Trophoblast cell (in vitro differentiated cells and primary cell): ENCODE measurements at regions not wholly inside any gene's neighbourhood (a gene's known extent, or its start where the extent isn't known, plus 50 kb on each side); places are given as distances from the start of the nearest gene placed in this dataset.
A peak's percentile ranks its signal among the peaks of the same experiment; 100 is the strongest.

Experiments
- DNase-seq, 2 donors: peaks; one replicate each; pipeline ENCODE4 v3.0.0-alpha.2; 2016
- H2AFZ ChIP-seq: 2 replicates; pipeline ENCODE4 v1.6.1; 2013; ENCODE audit warnings: low read length, moderate library complexity, mild to moderate bottlenecking; ENCODE audit not compliant: insufficient read depth, poor library complexity
- H2AK5ac ChIP-seq: 2 replicates; pipeline ENCODE4 v1.6.1; 2013; ENCODE audit warnings: mild to moderate bottlenecking, low read length
- H2BK120ac ChIP-seq: 2 replicates; pipeline ENCODE4 v1.6.1; 2013; ENCODE audit warnings: low read length, mild to moderate bottlenecking, moderate library complexity; ENCODE audit not compliant: insufficient read depth, poor library complexity
- H2BK12ac ChIP-seq: 2 replicates; pipeline ENCODE4 v1.6.1; 2013; ENCODE audit warnings: mild to moderate bottlenecking, low read length, moderate library complexity
- H2BK5ac ChIP-seq: 2 replicates; pipeline ENCODE4 v1.6.1; 2013; ENCODE audit warnings: low read length, low read depth, moderate library complexity, mild to moderate bottlenecking; ENCODE audit not compliant: poor library complexity
- H3K14ac ChIP-seq: 2 replicates; pipeline ENCODE4 v1.6.1; 2013; ENCODE audit warnings: mild to moderate bottlenecking, low read length
- H3K18ac ChIP-seq: 2 replicates; pipeline ENCODE4 v1.6.1; 2013; ENCODE audit warnings: mild to moderate bottlenecking, low read length
- H3K23ac ChIP-seq: 2 replicates; pipeline ENCODE4 v1.6.1; 2013; ENCODE audit warnings: low read length
- H3K27ac ChIP-seq: 2 replicates; pipeline ENCODE4 v1.5.1; 2013; ENCODE audit warnings: low read depth, mild to moderate bottlenecking, inconsistent platforms, low read length, moderate library complexity
- H3K27me3 ChIP-seq: 2 replicates; pipeline ENCODE4 v1.6.1; 2013; ENCODE audit warnings: inconsistent platforms, mild to moderate bottlenecking, low read length, moderate library complexity; ENCODE audit not compliant: insufficient read depth
- H3K36me3 ChIP-seq, 2 experiments: 1 replicate in 1 of 2; 2 replicates in 1 of 2; pipeline ENCODE4 v1.6.1; 2013; ENCODE audit warnings: low read length in 2 of 2, mild to moderate bottlenecking in 2 of 2, moderate library complexity in 1 of 2; ENCODE audit not compliant: insufficient read depth in 2 of 2, control insufficient read depth in 1 of 2
- H3K4ac ChIP-seq: 2 replicates; pipeline ENCODE4 v1.6.1; 2013; ENCODE audit warnings: low read depth, mild to moderate bottlenecking, low read length, moderate library complexity
- H3K4me1 ChIP-seq, 2 experiments: 1 replicate in 1 of 2; 2 replicates in 1 of 2; pipeline ENCODE4 v1.6.1; 2013; ENCODE audit warnings: low read length in 2 of 2, mild to moderate bottlenecking in 2 of 2, moderate library complexity in 1 of 2; ENCODE audit not compliant: insufficient read depth in 2 of 2, control insufficient read depth in 1 of 2
- H3K4me2 ChIP-seq: 2 replicates; pipeline ENCODE4 v1.6.1; 2013; ENCODE audit warnings: inconsistent platforms, mild to moderate bottlenecking, low read length, moderate library complexity
- H3K4me3 ChIP-seq: 2 replicates; pipeline ENCODE4 v1.5.1; 2013; ENCODE audit warnings: mild to moderate bottlenecking, low read depth, low read length, inconsistent platforms
- H3K79me1 ChIP-seq: one replicate; pipeline ENCODE4 v1.6.1; 2013; ENCODE audit warnings: low read length
- H3K79me2 ChIP-seq: 2 replicates; pipeline ENCODE4 v1.6.1; 2013; ENCODE audit warnings: low read length, mild to moderate bottlenecking; ENCODE audit not compliant: control insufficient read depth, insufficient read depth, poor library complexity
- H3K9ac ChIP-seq: 2 replicates; pipeline ENCODE4 v1.6.1; 2013; ENCODE audit warnings: mild to moderate bottlenecking, low read length
- H3K9me3 ChIP-seq: 2 replicates; pipeline ENCODE4 v1.6.1; 2013; ENCODE audit warnings: low read depth, mild to moderate bottlenecking, control low read depth, inconsistent platforms, low read length; ENCODE audit not compliant: insufficient read depth
- H4K12ac ChIP-seq: 2 replicates; pipeline ENCODE4 v1.6.1; 2013; ENCODE audit warnings: low read depth, mild to moderate bottlenecking, low read length, moderate library complexity
- H4K8ac ChIP-seq: 2 replicates; pipeline ENCODE4 v1.6.1; 2013; ENCODE audit warnings: low read depth, mild to moderate bottlenecking, low read length, moderate library complexity
- H4K91ac ChIP-seq: one replicate; pipeline ENCODE4 v1.6.1; 2013; ENCODE audit warnings: low read depth, mild to moderate bottlenecking, low read length, moderate library complexity
- WGBS: extraction: QIAGEN DNeasy Blood & Tissue Kit; methylation state at CpG from one replicate; pipeline ENCODE4 v1.1.7; 2013; ENCODE audit warnings: missing lambda C conversion rate; ENCODE audit not compliant: insufficient read length, insufficient coverage; ENCODE audit errors: extremely low coverage; 5-methylcytosine and 5-hydroxymethylcytosine counted together

DNA sequence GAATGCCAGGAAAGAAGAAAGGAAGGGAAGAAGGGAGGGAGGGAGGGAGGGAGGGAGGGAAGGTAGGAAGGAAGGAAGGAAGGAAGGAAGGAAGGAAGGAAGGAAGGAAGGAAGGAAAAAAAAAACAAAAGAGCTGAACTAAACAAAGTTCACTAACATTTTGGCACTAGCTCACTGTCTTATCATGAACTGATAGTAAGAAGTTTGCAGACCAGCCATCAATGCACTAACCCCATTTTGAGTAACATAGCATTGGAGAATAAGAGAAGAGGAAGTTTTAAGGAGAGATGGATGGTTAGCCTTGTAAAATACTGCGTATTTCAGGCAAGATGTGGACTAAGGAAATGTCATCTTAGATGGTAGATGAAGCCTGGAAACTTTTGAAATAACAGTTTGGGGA is 1136.0 kb downstream of the FLRT2 start:
- Histone ChIP-seq H3K79me1 (no peaks in the 10 kb centered on the region), H2BK120ac (no peak overlapping the region), H4K91ac (no peak overlapping the region), H2BK5ac (no peak overlapping the region), H3K27ac (no peak overlapping the region), H3K14ac (no peak overlapping the region), H3K4me2 (no peak overlapping the region), H2AK5ac (no peak overlapping the region), H3K9ac (no peak overlapping the region), H3K79me2 (no peaks in the 10 kb centered on the region), H4K12ac (no peak overlapping the region), H3K4me1 (no peaks in the 10 kb centered on the region), H3K23ac (no peak overlapping the region), H3K4me3 (no peak overlapping the region), H3K9me3 (no peaks in the 10 kb centered on the region), H3K18ac (no peak overlapping the region), H2BK12ac (no peak overlapping the region), H3K36me3 (no peaks in the 10 kb centered on the region), H4K8ac (no peak overlapping the region), H2AFZ (no peak overlapping the region), H3K4ac (no peak overlapping the region), H3K27me3 (no peaks in the 10 kb centered on the region)
- DNase-seq = no peak
- no CpG with 5 or more reads among the region's 1 CpG for WGBS

DNA sequence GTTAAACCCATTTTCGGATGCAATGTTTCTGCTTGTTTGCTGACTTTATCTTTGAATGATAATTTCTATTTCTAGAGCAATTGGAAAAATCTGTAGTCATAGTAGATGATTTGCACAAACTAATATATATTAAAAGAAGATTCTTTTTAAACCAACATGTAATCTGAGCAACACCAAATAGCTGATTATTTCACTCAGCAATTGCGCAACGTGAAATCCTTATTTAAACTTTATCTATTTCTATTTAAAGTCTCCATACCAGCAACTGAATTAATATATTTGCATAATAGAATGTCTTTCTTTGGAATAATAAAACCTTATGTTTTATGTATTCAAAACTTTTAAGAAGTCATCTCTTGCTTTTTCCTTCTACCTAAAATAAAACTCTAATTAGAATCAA is 1132.4 kb downstream of the FLRT2 start:
- no peak overlapping the region for H3K27ac ChIP-seq

DNA sequence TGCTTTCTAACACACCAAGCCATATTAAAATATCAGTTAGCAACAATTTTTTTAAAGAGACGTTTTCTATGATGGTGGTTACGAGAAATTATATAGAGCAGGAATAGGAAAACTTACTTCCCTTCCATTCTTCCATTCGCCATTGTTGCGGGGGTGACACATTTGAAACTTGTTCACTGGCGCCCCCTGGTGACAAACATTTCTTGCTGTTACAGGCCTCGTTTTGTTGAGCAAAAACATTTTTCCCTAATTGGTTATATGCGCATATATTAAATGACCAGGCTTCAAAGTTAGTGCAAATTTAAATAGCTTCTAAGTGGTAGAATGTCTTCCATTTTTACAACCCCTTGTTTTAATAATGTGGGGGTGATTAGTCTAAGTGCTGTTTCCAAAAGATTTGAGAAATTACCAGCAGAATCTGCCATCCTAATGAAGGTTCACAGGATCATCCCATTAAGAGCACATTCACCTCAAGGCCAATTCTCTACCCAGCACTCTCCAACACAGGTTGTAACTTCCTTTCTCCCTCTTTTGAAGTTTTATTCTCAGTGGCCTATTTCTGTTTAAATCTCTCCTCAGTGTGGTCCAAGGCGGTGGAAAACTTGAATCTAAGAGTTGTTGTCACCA is 1124.7 kb downstream of the FLRT2 start:
- H3K79me1 ChIP-seq = no peaks in the 10 kb centered on the region
- H4K8ac ChIP-seq = no peak overlapping the region
- H3K27ac ChIP-seq = no peak overlapping the region
- H3K36me3 ChIP-seq = no peaks in the 10 kb centered on the region
- no peak overlapping the region for H3K14ac ChIP-seq
- H2AFZ ChIP-seq = no peak overlapping the region
- H3K4me3 ChIP-seq = no peak overlapping the region
- H3K79me2 ChIP-seq = no peaks in the 10 kb centered on the region
- no peak overlapping the region for H3K4ac ChIP-seq
- H2BK12ac ChIP-seq = no peak overlapping the region
- no CpG with 5 or more reads among the region's 8 CpGs for WGBS
- H4K91ac ChIP-seq = no peak overlapping the region
- no peak overlapping the region for H2BK5ac ChIP-seq
- no peak overlapping the region for H4K12ac ChIP-seq
- no peak overlapping the region for H2BK120ac ChIP-seq
- no peak overlapping the region for H3K4me2 ChIP-seq
- no peak overlapping the region for H3K18ac ChIP-seq
- H3K23ac ChIP-seq = no peak overlapping the region
- H3K9ac ChIP-seq = no peak overlapping the region
- no peaks in the 10 kb centered on the region for H3K4me1 ChIP-seq
- no peaks in the 10 kb centered on the region for H3K9me3 ChIP-seq
- peak; percentile 19 to 69 for DNase-seq
- no peak overlapping the region for H2AK5ac ChIP-seq
- H3K27me3 ChIP-seq = no peaks in the 10 kb centered on the region

More for the DNA sequence above, 1132.4 kb downstream of the FLRT2 start:
- H3K36me3 ChIP-seq = no peaks in the 10 kb centered on the region
- DNase-seq = no peak
- no peak overlapping the region for H2BK120ac ChIP-seq
- no peak overlapping the region for H3K9ac ChIP-seq
- no peak overlapping the region for H3K4ac ChIP-seq
- no CpG with 5 or more reads among the region's 3 CpGs for WGBS
- H3K23ac ChIP-seq = no peak overlapping the region
- H4K12ac ChIP-seq = no peak overlapping the region
- H3K4me1 ChIP-seq = no peaks in the 10 kb centered on the region
- H2AFZ ChIP-seq = no peak overlapping the region
- H4K91ac ChIP-seq = no peak overlapping the region
- no peak overlapping the region for H2BK5ac ChIP-seq
- no peak overlapping the region for H2AK5ac ChIP-seq
- H4K8ac ChIP-seq = no peak overlapping the region
- H3K79me2 ChIP-seq = no peaks in the 10 kb centered on the region
- no peaks in the 10 kb centered on the region for H3K9me3 ChIP-seq
- no peak overlapping the region for H3K4me2 ChIP-seq
- H3K14ac ChIP-seq = no peak overlapping the region
- no peaks in the 10 kb centered on the region for H3K27me3 ChIP-seq
- no peak overlapping the region for H3K18ac ChIP-seq
- no peaks in the 10 kb centered on the region for H3K79me1 ChIP-seq
- H2BK12ac ChIP-seq = no peak overlapping the region
- no peak overlapping the region for H3K4me3 ChIP-seq

DNA sequence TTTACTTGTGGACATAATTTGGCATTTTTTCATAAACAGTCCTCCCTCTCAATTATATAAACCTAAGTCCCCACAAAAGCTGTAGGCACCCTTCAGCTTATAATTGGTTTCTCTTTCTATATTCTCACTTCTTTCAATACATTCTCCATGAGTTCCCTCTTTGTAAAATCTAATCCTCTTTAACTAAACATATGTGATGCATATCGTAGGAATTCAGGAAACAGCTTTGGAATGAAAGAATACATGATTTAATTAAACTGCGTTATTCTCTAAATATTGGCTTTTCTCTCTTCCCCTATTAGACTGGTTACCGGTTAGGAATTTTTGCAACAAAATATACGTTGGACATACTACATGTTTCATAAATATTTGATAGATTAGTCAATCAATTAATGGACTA is 1122.6 kb downstream of the FLRT2 start:
- no peak overlapping the region for H3K27ac ChIP-seq
- H3K4me1 ChIP-seq = no peaks in the 10 kb centered on the region
- DNase-seq = no peak
- no CpG with 5 or more reads among the region's 4 CpGs for whole genome bisulfite sequencing
- H3K36me3 ChIP-seq = no peaks in the 10 kb centered on the region
- no peaks in the 10 kb centered on the region for H3K27me3 ChIP-seq
- H4K12ac ChIP-seq = no peak overlapping the region
- H3K14ac ChIP-seq = no peak overlapping the region
- no peak overlapping the region for H3K4me3 ChIP-seq
- H3K79me2 ChIP-seq = no peaks in the 10 kb centered on the region
- H2BK5ac ChIP-seq = no peak overlapping the region
- no peak overlapping the region for H2AFZ ChIP-seq
- H2BK120ac ChIP-seq = no peak overlapping the region
- H4K8ac ChIP-seq = no peak overlapping the region
- no peak overlapping the region for H2BK12ac ChIP-seq
- no peak overlapping the region for H3K23ac ChIP-seq
- H3K4me2 ChIP-seq = no peak overlapping the region
- no peak overlapping the region for H2AK5ac ChIP-seq
- no peaks in the 10 kb centered on the region for H3K79me1 ChIP-seq
- no peak overlapping the region for H3K4ac ChIP-seq
- H3K18ac ChIP-seq = no peak overlapping the region
- no peak overlapping the region for H3K9ac ChIP-seq
- H4K91ac ChIP-seq = no peak overlapping the region
- no peaks in the 10 kb centered on the region for H3K9me3 ChIP-seq
